ENCODE measurements at regions not wholly inside any gene's neighbourhood (a gene's known extent, or its start where the extent isn't known, plus 50 kb on each side); places are given as distances from the start of the nearest gene placed in this dataset.

GRCh38 chr14:25484235-25484634, 434.3 kb upstream of the STXBP6 start:
- in situ Hi-C loops (cut with HindIII; ENCODE audit: low sequenced_read_pairs), result no loop called here
- no peak for DNase-seq (ENCODE audit: low read depth)
- H3K4me3 ChIP-seq (ENCODE audit: low read depth, low read length), result no peak overlapping the region
- no peak for TF ChIP-seq CTCF (IDR thresholded peaks at IDR 0.05; ENCODE audit: low read depth, low read length, missing control alignments)

- no peak for DNase-seq (ENCODE audit: low read depth)
- no peak overlapping the region for H3K4me3 ChIP-seq (ENCODE audit: low read depth, low read length)
- TF ChIP-seq CTCF (IDR thresholded peaks at IDR 0.05; ENCODE audit: low read depth, low read length, missing control alignments), result no peak
- in situ Hi-C loops (cut with HindIII; ENCODE audit: low sequenced_read_pairs), result no loop called here
Measured at GRCh38 chr14:25477316-25478098, 427.6 kb upstream of the STXBP6 start.

- H3K4me3 ChIP-seq (ENCODE audit: low read depth, low read length), result no peak overlapping the region
- in situ Hi-C loops (cut with HindIII; ENCODE audit: low sequenced_read_pairs), result no loop called here
- no peak for DNase-seq (ENCODE audit: low read depth)
- TF ChIP-seq CTCF (IDR thresholded peaks at IDR 0.05; ENCODE audit: low read depth, low read length, missing control alignments), result no peak
Measured at GRCh38 chr14:25472700-25473099, 422.8 kb upstream of the STXBP6 start.

GRCh38 chr14:25464772-25465171, 414.8 kb upstream of the STXBP6 start:
- H3K4me3 ChIP-seq (ENCODE audit: low read depth, low read length), result no peak overlapping the region
- in situ Hi-C loops (cut with HindIII; ENCODE audit: low sequenced_read_pairs), result no loop called here
- no peak for DNase-seq (ENCODE audit: low read depth)
- TF ChIP-seq CTCF (IDR thresholded peaks at IDR 0.05; ENCODE audit: low read depth, low read length, missing control alignments), result no peak

- in situ Hi-C loops (cut with HindIII; ENCODE audit: low sequenced_read_pairs), result no loop called here
- no peak for TF ChIP-seq CTCF (IDR thresholded peaks at IDR 0.05; ENCODE audit: low read depth, low read length, missing control alignments)
- DNase-seq (ENCODE audit: low read depth), result no peak
- H3K4me3 ChIP-seq (ENCODE audit: low read depth, low read length), result no peak overlapping the region
Measured at GRCh38 chr14:25464078-25464477, 414.1 kb upstream of the STXBP6 start.

DNA sequence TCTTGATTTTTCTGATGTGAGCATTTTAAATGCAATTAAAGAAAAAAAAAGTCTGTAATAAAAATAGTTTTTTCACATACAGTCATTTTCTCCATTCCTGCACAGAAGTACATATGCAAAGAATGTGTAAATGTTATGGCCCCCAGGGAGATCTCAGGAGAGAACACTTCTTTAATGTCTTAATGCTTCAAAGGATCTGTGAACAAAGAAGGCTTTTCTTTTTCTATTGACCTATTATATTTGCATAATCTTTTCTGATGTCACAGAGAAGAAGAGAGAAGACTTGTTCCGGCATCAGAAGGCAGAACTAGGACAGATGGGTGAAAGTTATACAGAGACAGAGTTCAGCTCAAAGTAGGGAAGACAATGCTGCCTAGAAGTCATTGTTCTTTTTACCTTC, 413.5 kb upstream of the STXBP6 start:
- no peak overlapping the region for H3K4me3 ChIP-seq (ENCODE audit: low read depth, low read length)
- in situ Hi-C loops (cut with HindIII; ENCODE audit: low sequenced_read_pairs), result no loop called here
- no peak for TF ChIP-seq CTCF (IDR thresholded peaks at IDR 0.05; ENCODE audit: low read depth, low read length, missing control alignments)
- DNase-seq (ENCODE audit: low read depth), result no peak
